ENCODE measurements at regions not wholly inside any gene's neighbourhood (a gene's known extent, or its start where the extent isn't known, plus 50 kb on each side); places are given as distances from the start of the nearest gene placed in this dataset.

DNA sequence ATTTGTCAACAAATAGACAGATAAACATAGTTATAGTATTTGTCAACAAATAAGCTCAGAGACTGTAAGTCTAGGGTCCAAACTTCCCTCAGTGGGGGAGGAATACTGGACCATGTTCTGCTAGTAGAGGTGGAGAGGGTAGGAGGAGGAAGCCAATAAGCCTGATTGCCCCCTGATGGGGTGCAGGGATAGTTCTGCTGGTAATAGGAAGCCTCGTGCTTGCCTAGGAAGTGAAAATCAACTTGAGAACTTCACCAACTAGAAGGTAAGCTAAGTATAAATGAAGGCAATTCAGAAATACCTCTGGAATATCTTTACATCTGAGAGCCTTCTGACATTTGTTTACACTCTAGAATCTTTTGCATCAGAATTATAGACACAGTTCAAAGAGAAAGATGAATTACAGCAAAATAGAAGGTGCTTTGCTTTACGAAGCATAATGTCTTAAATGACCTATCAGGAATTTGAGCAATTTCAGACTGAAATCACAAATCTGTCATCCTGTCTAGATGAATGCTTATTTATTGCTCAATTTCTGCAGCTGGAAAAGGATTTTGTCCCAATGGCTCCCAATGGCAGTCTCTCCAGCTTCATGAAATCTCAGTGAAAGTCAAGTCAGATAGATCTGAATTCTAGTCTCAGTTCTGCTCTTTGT is 225.6 kb upstream of the TBC1D5 start:
- Histone ChIP-seq H3K4me1 (no peaks in the 10 kb centered on the region), H3K9me3 (no peaks in the 10 kb centered on the region), H3K27me3 (no peaks in the 10 kb centered on the region), H3K4me3 (no peak overlapping the region), H3K27ac (no peak overlapping the region), H3K36me3 (no peaks in the 10 kb centered on the region)
- DNase-seq (ENCODE audit: low spot score in 2 of 2), result no peak
- TF ChIP-seq, protein P1, sequence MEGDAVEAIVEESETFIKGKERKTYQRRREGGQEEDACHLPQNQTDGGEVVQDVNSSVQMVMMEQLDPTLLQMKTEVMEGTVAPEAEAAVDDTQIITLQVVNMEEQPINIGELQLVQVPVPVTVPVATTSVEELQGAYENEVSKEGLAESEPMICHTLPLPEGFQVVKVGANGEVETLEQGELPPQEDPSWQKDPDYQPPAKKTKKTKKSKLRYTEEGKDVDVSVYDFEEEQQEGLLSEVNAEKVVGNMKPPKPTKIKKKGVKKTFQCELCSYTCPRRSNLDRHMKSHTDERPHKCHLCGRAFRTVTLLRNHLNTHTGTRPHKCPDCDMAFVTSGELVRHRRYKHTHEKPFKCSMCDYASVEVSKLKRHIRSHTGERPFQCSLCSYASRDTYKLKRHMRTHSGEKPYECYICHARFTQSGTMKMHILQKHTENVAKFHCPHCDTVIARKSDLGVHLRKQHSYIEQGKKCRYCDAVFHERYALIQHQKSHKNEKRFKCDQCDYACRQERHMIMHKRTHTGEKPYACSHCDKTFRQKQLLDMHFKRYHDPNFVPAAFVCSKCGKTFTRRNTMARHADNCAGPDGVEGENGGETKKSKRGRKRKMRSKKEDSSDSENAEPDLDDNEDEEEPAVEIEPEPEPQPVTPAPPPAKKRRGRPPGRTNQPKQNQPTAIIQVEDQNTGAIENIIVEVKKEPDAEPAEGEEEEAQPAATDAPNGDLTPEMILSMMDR (IDR thresholded peaks at IDR 0.05), result no peak
- TF ChIP-seq POLR2A (IDR thresholded peaks at IDR 0.05) (no peak), POLR2AphosphoS5 (IDR thresholded peaks at IDR 0.05) (no peak), EP300 (IDR thresholded peaks at IDR 0.05) (no peak)
- WGBS, result 71% methylated on average over 2 of the region's 2 CpGs

- DNase-seq (ENCODE audit: low spot score in 2 of 2), result no peak
- no peaks in the 10 kb centered on the region for H3K9me3 ChIP-seq
- H3K4me3 ChIP-seq, result no peak overlapping the region
- H3K4me1 ChIP-seq, result no peaks in the 10 kb centered on the region
- TF ChIP-seq, protein P1 (IDR thresholded peaks at IDR 0.05), result no peak
- TF ChIP-seq EP300 (IDR thresholded peaks at IDR 0.05) (no peak), POLR2AphosphoS5 (IDR thresholded peaks at IDR 0.05) (no peak), POLR2A (IDR thresholded peaks at IDR 0.05) (no peak)
- H3K36me3 ChIP-seq, result no peaks in the 10 kb centered on the region
- H3K27me3 ChIP-seq, result no peaks in the 10 kb centered on the region
- 75% methylated on average over 5 of the region's 5 CpGs for WGBS
- no peak overlapping the region for H3K27ac ChIP-seq
Observed at GRCh38 chr3:17967111-17967510, 224.7 kb upstream of the TBC1D5 start.

DNA sequence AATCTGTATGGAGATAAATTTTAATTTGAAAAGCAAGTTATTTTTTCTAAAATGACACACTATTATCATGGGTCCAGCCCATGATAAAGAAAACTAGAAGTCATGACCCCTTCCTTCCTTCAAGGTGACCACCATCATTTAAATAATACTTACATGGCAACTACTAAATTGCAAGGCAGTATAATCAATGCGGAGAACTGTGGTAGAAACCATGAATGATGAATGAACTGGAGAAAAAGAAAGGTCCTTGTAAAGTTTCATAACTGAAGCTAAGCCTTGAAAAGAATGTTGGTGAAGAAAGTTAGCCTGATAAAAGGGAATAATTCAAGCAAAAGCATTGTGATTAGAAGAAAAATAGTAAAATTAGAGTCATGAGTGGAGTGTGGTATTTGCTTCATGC is 222.9 kb upstream of the TBC1D5 start:
- Histone ChIP-seq H3K4me3 (no peak overlapping the region), H3K27me3 (no peaks in the 10 kb centered on the region), H3K36me3 (no peaks in the 10 kb centered on the region), H3K4me1 (no peaks in the 10 kb centered on the region), H3K9me3 (no peaks in the 10 kb centered on the region), H3K27ac (no peak overlapping the region)
- WGBS, result 93% methylated on average over 1 of the region's 1 CpG
- TF ChIP-seq POLR2A (IDR thresholded peaks at IDR 0.05), result no peak
- TF ChIP-seq EP300 (IDR thresholded peaks at IDR 0.05), result no peak
- TF ChIP-seq, protein P1 (IDR thresholded peaks at IDR 0.05), result no peak
- TF ChIP-seq POLR2AphosphoS5 (IDR thresholded peaks at IDR 0.05), result no peak
- no peak for DNase-seq (ENCODE audit: low spot score in 2 of 2)

DNA sequence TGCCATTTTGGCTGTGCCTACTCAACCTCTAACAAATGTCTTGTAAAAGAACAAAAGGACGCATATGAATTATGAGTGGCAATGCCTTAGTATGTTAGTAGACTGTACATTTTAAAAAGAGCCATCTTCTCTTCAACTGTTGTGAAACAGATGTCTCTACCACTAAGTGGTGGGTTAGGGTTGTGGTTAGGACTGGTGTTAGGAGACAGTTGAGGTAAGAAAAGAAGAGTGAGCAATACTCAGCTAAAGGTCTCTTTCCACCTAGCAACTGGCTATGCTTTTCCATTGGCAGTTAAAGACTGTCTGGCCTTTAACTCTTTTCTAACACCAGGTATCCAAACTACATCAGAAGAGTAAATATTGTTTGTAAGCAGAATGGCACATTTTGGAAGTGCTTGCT is 221.7 kb upstream of the TBC1D5 start:
- Histone ChIP-seq H3K27ac (no peak overlapping the region), H3K27me3 (no peaks in the 10 kb centered on the region), H3K9me3 (no peaks in the 10 kb centered on the region), H3K4me3 (no peak overlapping the region), H3K4me1 (no peaks in the 10 kb centered on the region), H3K36me3 (no peaks in the 10 kb centered on the region)
- no peak for DNase-seq (ENCODE audit: low spot score in 2 of 2)
- no peak for TF ChIP-seq EP300 (IDR thresholded peaks at IDR 0.05)
- TF ChIP-seq POLR2AphosphoS5 (IDR thresholded peaks at IDR 0.05), result no peak
- no peak for TF ChIP-seq POLR2A (IDR thresholded peaks at IDR 0.05)
- TF ChIP-seq, protein P1 (IDR thresholded peaks at IDR 0.05), result no peak
- 94% methylated on average over 1 of the region's 1 CpG for WGBS

DNA sequence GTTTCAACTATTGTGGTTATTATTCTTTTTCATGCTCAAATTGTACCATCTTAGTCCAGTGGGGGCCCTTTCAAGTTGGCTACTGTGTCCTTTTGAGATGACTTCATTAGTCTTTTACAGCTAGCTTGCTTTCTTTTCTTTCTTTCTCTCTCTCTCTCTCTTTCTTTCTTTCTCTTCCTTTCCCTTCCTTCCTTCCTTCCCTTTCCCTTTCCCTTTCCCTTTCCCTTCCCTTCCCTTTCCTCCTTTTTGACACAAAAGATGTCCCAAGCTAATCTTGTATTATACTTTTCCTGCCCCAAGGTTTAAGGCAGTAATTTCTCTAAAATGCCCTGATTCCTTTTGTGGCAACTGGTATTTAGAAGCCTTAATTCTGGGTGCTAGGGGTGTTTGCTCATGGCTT is 213.0 kb upstream of the TBC1D5 start:
- Histone ChIP-seq H3K4me1 (no peaks in the 10 kb centered on the region), H3K4me3 (no peak overlapping the region), H3K27me3 (no peaks in the 10 kb centered on the region), H3K9me3 (no peaks in the 10 kb centered on the region), H3K27ac (no peak overlapping the region), H3K36me3 (no peaks in the 10 kb centered on the region)
- no peak for TF ChIP-seq POLR2AphosphoS5 (IDR thresholded peaks at IDR 0.05)
- TF ChIP-seq, protein P1 (IDR thresholded peaks at IDR 0.05), result no peak
- no peak for TF ChIP-seq POLR2A (IDR thresholded peaks at IDR 0.05)
- no peak for TF ChIP-seq EP300 (IDR thresholded peaks at IDR 0.05)
- DNase-seq (ENCODE audit: low spot score in 2 of 2), result no peak

All from suprapubic skin (tissue), 4 donors.